ENCODE measurements at regions not wholly inside any gene's neighbourhood (a gene's known extent, or its start where the extent isn't known, plus 50 kb on each side); places are given as distances from the start of the nearest gene placed in this dataset.
"Not testable (repeated sequence)": the region's sequence is repeated elsewhere in the genome, so short reads cannot be mapped to it uniquely, and the experiment has no call there.

DNA sequence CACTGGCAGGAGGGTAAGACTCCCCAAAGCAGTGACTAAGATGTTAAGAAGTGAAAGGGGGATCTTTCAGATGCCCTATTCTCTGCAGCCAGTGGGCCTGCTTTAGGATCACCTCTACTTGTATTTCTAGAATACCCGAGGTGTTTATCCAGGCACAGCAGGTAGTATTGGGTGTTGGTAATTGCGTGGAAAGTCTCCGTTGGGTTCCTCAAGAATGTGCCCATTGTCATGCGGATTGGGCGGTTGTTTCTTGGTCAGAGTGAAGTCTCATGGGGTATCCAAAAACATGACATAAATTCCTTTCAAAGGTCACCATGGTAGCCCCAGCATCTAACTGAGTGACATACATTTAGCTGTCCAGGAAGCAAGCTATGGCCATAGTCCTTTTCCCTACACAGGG lies 308.8 kb downstream of the RPIA start:
- DNase-seq (ENCODE audit: low spot score) = no peak

DNA sequence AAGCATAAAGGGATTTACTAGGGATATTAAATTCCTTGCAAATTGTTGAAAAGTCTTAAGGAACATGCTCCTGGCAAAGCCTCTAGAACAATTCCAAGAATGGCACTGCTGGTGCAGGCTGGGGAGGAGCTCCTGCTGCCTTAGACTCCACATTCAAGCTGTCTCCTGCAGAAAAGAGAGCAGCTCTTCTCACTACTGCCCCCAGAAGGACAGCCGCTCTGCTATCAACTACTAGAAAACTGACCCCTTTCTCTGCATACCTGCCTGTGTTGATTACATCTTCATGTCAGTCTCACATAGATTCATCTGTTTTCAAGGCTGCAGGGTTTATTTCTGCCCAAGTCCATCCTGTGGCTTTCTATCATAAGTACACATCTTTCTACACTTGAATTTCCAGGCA lies 312.8 kb downstream of the RPIA start:
- not testable (repeated sequence) for DNase-seq (ENCODE audit: low spot score)

DNA sequence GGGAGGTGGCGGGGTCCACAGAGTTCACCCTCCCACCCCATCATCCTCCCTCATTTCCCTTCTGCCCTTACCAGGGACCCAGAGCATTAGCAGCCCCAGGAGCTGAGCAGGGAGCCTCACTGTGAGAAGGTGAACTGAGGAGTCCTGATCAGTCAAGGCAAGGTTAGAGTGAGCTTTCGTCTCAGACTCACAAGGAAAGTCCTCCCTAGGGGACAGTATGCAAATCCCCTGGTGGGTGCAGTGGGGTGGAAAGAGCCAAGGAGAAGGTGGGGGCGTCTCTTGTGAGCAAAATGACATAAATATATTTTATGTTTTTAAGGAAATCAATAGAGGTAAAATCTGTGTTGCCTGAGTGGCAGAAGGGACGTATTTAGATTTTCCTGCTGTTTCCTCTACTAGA lies 329.1 kb downstream of the RPIA start:
- not testable (repeated sequence) for DNase-seq (ENCODE audit: low spot score)

DNA sequence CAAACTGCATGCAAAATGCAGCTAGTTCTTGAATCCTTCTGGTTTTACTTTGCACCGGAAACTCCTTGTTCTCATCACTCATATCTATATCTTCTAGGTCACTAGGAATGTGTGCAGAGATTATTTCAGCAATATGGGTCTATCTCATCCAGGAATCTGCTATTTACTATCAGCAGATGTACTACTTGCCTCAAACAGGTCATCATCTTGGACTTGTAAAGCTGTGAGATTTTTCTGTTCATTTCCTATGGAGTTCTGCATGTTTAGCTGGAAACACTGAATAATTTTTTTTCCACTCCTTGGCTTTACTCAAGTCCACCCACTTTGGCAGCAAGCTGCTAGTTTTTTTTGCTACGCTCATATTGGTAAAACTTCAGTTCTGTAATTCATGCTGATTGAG lies 334.8 kb downstream of the RPIA start:
- DNase-seq (ENCODE audit: low spot score) = not testable (repeated sequence)

DNA sequence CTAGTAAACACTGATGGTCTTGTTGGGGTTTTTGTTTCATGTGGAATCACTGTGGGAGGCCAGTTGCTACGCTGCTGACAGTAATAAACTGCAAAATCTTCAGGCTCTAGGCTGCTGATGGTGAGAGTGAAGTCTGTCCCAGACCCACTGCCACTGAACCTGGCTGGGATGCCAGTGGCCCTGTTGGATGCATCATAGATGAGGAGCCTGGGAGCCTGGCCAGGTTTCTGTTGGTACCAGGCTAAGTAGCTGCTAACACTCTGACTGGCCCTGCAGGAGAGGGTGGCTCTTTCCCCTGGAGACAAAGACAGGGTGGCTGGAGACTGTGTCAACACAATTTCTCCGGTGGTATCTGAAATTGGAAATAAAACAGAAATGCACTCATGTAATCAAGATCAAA lies 335.6 kb downstream of the RPIA start:
- not testable (repeated sequence) for DNase-seq (ENCODE audit: low spot score)

DNA sequence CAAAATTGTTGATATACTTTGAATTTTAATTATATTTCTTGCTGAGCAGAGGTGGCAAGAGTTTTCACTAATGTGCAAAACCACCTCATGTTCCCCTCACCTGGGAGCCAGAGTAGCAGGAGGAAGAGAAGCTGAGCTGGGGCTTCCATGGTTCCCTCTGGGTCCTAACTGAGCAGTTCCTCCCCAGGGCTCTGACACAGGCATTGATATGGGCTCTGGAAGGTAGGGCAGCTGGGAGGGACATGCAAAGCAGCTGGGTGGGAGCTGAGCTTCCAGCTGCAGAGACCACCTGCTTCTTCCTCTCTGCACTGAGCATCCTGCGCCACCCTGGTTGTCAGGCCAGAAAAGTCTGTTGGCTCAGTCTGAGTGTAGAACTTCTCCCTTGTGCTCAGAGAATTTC lies 336.1 kb downstream of the RPIA start:
- DNase-seq (ENCODE audit: low spot score) = not testable (repeated sequence)

DNA sequence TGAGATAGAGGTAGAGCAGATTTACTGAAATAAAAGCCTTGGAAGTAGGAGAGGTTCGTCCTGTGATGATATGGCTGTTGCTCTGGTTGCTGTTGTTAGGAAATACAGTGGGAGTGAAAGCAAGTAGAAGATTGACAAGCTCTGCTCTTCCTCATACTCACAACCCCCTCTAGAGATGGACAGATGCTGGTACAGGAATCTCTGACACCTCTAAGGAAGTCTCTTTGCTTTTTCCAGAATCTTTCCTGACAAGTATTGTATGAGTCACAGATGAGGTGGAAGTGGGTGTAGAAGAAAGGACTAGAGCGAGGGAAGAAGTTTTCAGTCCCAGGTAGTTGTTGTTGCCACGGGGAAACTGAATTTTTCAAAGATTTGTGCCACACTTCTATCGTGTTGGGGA lies 337.8 kb downstream of the RPIA start:
- DNase-seq (ENCODE audit: low spot score) = not testable (repeated sequence)

DNA sequence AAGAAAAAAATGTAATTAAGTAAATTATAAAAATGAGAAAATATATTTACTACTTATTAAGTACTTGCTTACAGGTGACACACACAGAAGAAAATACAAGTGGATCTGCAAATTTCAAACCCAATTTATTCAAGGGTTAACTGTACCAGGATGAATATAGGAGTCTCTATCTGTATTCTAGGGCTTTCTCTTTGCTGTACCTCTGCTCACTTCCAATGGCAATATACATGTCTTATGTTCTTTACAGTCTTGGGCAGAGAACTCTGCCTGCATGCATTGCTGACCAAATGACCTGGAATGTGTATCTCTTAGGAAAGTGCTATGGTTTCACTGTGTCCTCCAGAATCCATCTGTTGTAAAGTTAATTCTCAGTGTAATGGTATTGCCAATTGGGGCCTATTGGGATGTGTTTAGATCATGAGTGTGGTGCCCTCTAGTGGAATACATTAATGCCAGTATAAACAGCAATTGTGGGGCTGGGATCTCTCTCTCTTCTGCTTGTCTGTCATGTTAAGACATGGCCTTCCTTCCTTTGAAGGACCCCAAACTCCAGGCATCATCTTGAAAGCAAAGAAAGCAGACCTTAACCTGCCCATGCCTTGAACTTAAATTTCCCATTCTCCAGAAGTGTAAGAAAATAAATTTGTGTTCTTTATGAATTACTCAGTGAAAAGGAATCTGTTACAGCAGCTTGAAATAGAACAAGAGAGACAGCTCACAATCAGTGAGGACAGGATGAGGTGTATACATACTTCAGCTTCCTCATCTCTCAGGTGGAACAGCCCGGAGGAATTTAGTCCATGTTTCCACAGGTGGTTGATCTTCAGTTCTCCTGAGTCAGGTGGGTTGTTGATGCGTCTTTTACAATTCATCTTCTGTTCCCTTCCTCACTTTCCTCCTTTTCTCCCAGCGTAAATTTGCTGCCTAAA lies 356.9 kb downstream of the RPIA start:
- DNase-seq (ENCODE audit: low spot score) = not testable (repeated sequence)

DNA sequence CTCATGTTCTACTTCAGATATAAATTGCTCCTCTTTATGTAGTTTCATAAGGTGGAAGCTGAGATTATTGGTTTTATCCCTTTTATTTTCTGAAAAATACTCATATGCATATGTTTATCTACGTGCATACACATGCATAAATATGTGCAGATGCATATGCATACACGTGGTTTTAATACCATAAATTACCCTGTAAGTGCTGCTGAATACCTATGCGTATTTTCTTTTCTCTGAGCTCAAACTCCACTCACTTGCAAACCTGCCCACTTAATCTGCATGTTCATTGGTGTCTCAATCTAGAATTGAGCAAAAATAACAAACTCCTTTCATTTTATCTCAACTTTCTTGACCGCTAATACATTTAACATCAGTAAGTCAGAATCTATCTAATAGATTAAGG lies 367.1 kb downstream of the RPIA start:
- DNase-seq (ENCODE audit: low spot score) = not testable (repeated sequence)

DNA sequence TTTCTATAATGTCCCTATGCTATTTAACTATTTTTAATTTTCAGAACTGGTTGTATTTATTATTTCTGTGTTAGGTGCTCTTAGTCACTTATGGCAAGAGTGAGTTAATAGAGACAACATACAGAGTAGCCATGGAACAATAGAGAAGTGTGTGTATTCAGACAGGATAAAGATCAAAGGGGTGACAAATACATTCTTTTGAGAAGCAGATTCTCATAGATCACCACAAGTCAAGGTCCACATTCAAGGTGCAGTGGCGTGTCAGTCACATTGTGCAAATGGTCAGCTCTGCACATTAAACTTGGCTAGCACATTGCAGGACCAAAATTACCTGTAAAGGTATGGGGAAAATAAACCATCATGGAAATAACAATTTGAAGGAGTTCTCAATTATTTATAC lies 369.7 kb downstream of the RPIA start:
- not testable (repeated sequence) for DNase-seq (ENCODE audit: low spot score)

DNA sequence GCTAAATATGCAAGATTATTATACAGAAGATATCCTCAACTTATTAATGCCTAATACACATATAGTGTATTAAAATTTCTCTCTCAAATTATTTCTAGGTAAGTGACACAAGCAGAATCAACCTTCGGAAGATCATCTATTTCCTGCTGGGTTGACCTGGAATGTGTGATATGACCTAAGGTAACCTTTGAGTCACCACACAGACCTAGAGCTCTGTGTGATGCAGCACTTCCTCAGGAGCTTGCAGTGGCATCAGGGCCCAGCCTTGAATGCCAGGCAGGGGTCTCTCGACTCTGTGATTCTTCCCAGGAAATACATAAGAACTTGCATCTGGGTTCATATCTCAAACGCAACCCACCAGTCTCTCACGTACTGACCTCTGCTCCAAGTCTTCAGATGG lies 385.3 kb downstream of the RPIA start:
- not testable (repeated sequence) for DNase-seq (ENCODE audit: low spot score)

DNA sequence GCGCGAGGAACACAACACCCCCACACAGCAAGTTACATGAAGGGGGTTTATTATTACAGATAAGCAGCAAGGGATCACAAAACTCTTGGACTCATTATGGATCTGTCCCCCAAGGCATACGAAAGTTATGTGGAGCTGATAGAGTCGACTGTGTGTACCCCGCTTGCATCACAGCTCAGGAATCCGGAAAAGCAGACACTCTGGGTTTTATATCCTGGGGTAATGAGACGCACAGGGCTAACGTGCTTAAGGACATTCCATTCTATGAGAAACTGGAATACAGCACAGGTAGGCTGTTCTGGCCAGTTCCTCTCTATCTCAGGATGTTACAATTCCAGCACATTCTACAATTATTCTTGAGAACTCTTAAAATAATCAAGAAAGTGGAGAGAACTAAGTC lies 401.4 kb downstream of the RPIA start:
- DNase-seq (ENCODE audit: low spot score) = not testable (repeated sequence)

DNA sequence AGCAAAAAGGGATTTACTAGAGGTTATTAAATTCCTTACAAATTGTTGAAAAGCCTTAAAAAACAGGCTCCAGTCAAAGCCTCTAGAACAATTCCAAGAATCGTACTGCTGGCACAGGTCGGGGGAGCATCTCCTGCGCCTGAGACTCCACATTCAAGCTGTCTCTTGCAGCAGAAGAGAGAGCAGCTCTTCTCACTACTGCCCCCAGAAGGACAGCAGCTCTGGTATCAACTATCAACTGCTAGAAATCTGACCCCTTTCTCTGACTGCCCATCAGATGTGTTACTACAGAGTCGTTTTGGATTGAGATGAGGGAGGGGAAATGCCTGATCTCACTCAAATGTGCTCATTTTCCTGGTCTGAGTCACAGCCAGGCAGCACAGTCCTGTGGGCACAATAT lies 403.6 kb downstream of the RPIA start:
- not testable (repeated sequence) for DNase-seq (ENCODE audit: low spot score)

DNA sequence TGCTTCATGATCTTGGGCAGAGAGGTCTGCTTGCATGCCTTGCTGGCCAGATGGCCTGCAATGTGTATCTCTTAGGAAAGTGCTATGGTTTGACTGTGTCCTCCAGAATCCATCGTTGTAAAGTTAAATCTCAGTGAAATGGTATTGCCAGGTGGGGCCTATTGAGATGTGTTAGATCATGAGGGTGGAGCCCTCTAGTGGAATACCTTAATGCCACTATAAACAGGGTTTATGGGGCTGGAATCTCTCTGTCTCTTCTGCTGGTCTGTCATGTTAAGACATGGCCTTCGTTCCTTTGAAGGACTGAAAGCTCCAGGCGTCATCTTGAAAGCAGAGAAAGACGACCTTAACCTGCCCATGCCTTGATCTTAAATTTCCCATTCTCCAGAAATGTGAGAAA lies 411.1 kb downstream of the RPIA start:
- not testable (repeated sequence) for DNase-seq (ENCODE audit: low spot score)

DNA sequence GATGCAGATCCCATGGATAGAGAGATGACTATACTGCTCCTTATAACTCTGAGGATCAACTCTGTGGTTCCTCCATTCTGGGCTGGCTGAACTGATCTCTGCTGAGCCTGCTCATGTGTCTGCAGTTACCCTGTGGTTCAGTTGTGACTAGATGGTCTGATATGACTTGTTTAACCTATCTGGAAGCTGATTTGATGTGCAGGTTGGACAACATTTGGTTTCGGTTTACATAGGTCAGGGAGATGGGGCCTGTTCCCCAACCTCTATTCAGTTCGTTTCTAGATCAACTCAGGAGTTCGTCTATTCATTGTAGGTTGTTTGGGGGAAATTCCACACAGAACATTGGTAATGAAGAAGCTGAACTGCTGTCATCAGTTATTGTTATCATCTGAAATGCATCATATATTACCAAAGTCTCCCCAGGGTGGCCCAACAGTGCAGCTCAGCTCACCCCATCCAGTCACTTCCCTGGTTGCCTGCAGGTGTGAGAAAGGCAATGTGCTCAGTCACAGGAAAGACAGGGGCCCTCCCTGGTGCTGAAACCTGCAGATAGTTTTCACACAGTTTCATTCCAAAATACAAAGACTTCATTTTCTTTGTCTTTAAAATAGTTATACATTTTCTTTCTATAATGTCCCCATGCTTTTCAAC lies 415.0 kb downstream of the RPIA start:
- not testable (repeated sequence) for DNase-seq (ENCODE audit: low spot score)

DNA sequence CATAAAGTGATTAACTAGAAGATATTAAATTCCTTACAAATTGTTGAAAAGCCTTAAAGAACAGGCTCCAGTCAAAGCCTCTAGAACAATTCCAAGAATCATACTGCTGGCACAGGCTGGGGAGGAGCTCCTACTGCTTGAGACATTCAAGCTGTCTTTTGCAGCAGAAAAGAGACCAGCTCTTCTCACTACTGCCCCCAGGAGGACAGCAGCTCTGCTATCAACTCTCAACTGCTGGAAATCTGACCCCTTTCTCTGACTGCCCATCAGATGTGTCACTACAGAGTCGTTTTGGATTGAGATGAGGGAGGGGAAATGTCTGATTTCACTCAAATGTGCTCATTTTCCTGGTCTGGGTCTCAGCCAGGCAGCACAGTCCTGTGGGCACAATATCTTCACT lies 421.0 kb downstream of the RPIA start:
- not testable (repeated sequence) for DNase-seq (ENCODE audit: low spot score)

DNA sequence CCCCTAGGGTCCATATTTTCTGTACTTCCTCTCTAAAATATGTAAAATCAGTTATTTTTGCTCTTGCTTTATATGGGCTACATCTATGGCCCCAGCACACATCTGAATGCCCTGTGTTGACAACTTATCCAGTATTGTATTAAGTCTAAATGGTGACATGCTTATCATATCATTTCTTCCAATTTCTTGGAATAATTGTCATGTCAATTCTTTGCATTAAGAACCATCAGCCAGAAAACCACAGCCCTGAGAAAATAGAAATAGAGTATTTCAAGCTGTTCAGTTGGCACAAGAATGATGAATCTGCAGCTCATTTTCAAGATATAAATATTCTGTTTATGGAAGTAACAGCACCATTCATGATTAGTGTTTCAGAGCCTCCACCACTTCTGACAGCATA lies 421.8 kb downstream of the RPIA start:
- not testable (repeated sequence) for DNase-seq (ENCODE audit: low spot score)

DNA sequence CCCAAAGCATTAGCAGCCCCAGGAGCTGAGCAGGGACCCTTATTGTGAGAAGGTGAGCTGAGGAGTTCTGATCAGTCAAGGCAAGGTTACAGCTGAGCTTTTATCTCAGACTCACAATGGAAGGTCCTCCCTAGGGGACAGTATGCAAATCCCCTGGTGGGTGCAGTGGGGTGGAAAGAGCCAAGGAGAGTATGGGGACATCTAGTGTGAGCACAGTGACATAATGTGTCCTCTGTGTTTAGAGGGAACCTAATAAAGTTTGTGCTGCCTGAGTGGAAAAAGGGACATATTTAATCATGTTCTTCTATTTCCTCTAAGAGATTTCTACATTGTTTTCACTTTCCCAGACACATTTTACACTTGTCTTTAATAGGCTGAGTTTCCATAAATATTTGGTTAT lies 438.0 kb downstream of the RPIA start:
- not testable (repeated sequence) for DNase-seq (ENCODE audit: low spot score)

DNA sequence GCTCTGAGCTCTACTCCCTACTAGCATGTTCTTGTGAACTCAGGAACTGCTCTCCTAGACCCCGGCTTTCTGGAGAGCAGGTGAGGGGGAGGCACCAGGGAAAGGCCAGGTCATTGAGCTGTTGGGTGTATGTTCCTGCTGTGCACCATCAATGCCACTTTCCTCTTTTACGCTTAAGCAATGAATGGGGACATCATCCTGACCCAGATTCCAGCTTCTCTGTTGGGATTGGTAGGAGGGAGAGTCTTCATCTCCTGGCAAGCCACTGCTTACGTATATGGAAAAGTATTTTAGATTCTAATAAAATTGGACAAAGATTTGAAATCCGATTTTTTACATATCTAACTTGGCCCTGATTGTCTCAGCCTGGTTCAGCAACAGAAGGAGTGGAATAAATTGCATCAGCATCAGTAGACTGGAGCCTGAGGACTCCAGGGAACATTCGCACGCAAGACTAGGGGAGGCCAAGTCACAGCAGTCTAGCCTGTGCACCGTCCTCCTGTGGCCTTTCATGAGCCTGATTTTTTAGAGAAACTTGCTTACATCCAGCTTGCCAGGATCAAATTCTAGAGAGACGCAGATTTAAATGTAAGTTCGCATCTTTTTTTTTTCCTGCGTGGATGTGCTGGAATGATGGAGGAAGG lies 439.3 kb downstream of the RPIA start:
- not testable (repeated sequence) for DNase-seq (ENCODE audit: low spot score)

DNA sequence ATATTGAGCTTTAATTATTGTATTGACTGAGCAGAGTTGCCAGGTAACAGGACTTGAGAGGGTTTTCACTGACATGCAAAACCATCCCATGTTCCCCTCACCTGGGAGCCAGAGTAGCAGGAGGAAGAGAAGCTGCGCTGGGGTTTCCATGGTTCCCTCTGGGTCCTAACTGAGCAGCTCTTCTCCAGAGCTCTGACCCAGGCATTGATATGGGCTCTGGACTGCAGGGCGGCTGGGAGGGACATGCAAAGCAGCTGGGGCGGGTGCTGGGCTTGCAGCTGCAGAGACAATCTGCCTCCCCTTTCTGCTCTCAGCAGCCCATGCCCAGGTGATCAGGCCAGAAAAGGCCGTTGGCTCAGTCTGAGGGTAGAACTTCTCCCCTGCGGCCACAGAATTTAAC lies 451.5 kb downstream of the RPIA start:
- DNase-seq (ENCODE audit: low spot score) = not testable (repeated sequence)

DNA sequence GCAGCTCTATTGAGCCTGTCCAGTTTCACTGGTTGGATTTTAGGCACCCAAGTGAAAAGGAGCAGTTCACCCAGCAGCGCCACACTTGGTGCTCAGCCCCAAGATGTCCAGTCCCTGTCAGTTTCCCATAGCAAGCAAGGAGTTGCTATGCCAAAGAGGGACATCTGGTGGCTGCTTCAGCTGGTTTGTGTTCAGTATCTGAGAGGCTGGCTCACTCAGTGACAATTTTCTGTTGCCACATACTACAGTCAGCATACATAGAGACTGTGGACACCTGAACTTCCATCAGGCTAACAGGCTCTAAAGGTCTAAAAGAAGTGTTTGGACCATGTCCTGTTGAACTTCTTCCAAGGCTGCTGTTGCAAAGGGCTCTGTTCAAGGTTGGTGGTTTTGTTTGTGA lies 453.9 kb downstream of the RPIA start:
- DNase-seq (ENCODE audit: low spot score) = not testable (repeated sequence)

DNA sequence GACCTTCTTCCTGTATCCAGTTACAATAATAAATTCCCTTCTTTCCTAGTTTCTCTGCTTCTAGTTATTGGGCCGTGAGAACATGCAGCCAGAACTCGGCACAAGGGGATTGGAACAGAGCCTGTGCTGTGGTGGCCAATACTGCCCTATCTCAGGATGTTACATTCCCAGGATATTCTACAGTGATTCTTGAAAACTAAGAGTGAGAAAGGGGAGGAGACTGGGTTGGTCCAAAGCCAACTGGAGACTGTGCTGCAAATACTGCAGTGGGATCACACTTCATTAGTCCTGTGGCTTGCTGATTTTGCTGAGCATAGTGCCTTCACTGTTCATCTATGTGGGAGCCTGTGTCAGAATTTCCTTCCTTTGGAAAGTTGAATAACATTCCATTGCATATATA lies 456.8 kb downstream of the RPIA start:
- DNase-seq (ENCODE audit: low spot score) = not testable (repeated sequence)

DNA sequence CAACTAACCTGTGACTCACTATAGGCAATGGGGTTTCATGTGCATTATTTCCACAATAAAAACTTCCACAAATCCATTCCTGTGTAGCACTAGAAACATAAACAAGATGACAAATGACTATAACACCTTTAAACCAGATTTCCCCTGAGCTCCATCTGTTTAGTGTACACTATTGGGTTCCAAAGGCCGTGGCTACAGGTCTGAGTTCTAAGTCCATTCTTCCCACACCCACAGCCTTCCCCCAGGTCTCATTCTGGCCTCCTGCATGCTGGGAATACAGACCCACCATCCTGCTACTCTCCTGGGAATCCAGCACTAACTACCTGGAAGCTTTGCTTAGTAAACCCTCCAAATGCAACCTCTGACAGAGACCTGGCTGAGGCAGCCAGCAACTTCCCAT lies 460.2 kb downstream of the RPIA start:
- not testable (repeated sequence) for DNase-seq (ENCODE audit: low spot score)

Data from hepatic stellate cell (primary cell).